ENCODE measurements at regions not wholly inside any gene's neighbourhood (a gene's known extent, or its start where the extent isn't known, plus 50 kb on each side); places are given as distances from the start of the nearest gene placed in this dataset.

- no peak for TF ChIP-seq CTCF (IDR thresholded peaks at IDR 0.05; ENCODE audit: borderline replicate concordance, insufficient read depth, low read depth, low read length)
- H3K4me3 ChIP-seq (ENCODE audit: low read depth, low read length), result no peak overlapping the region
Observed at GRCh38 chr9:13726746-13727145, 447.3 kb upstream of the MPDZ start.

GRCh38 chr9:13725516-13725915 lies 446.0 kb upstream of the MPDZ start:
- no peak for TF ChIP-seq CTCF (IDR thresholded peaks at IDR 0.05; ENCODE audit: borderline replicate concordance, insufficient read depth, low read depth, low read length)

GRCh38 chr9:13721481-13722235 lies 442.2 kb upstream of the MPDZ start:
- no peak overlapping the region for H3K4me3 ChIP-seq (ENCODE audit: low read depth, low read length)
- TF ChIP-seq CTCF (IDR thresholded peaks at IDR 0.05; ENCODE audit: borderline replicate concordance, insufficient read depth, low read depth, low read length), result no peak

More at GRCh38 chr9:13725516-13725915, 446.0 kb upstream of the MPDZ start:
- no peak overlapping the region for H3K4me3 ChIP-seq (ENCODE audit: low read depth, low read length)

GRCh38 chr9:13719981-13720676 lies 440.6 kb upstream of the MPDZ start:
- no peak overlapping the region for H3K4me3 ChIP-seq (ENCODE audit: low read depth, low read length)
- TF ChIP-seq CTCF (IDR thresholded peaks at IDR 0.05; ENCODE audit: borderline replicate concordance, insufficient read depth, low read depth, low read length), result no peak

GRCh38 chr9:13719446-13719845 lies 440.0 kb upstream of the MPDZ start:
- no peak for TF ChIP-seq CTCF (IDR thresholded peaks at IDR 0.05; ENCODE audit: borderline replicate concordance, insufficient read depth, low read depth, low read length)
- H3K4me3 ChIP-seq (ENCODE audit: low read depth, low read length), result no peak overlapping the region

- no peak for TF ChIP-seq CTCF (IDR thresholded peaks at IDR 0.05; ENCODE audit: borderline replicate concordance, insufficient read depth, low read depth, low read length)
- H3K4me3 ChIP-seq (ENCODE audit: low read depth, low read length), result no peak overlapping the region
Observed at GRCh38 chr9:13718539-13718938, 439.0 kb upstream of the MPDZ start.

- TF ChIP-seq CTCF (IDR thresholded peaks at IDR 0.05; ENCODE audit: borderline replicate concordance, insufficient read depth, low read depth, low read length), result no peak
- no peak overlapping the region for H3K4me3 ChIP-seq (ENCODE audit: low read depth, low read length)
Observed at GRCh38 chr9:13718086-13718485, 438.6 kb upstream of the MPDZ start.
